ENCODE measurements at regions not wholly inside any gene's neighbourhood (a gene's known extent, or its start where the extent isn't known, plus 50 kb on each side); places are given as distances from the start of the nearest gene placed in this dataset.

- TF ChIP-seq, protein P1, sequence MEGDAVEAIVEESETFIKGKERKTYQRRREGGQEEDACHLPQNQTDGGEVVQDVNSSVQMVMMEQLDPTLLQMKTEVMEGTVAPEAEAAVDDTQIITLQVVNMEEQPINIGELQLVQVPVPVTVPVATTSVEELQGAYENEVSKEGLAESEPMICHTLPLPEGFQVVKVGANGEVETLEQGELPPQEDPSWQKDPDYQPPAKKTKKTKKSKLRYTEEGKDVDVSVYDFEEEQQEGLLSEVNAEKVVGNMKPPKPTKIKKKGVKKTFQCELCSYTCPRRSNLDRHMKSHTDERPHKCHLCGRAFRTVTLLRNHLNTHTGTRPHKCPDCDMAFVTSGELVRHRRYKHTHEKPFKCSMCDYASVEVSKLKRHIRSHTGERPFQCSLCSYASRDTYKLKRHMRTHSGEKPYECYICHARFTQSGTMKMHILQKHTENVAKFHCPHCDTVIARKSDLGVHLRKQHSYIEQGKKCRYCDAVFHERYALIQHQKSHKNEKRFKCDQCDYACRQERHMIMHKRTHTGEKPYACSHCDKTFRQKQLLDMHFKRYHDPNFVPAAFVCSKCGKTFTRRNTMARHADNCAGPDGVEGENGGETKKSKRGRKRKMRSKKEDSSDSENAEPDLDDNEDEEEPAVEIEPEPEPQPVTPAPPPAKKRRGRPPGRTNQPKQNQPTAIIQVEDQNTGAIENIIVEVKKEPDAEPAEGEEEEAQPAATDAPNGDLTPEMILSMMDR (IDR thresholded peaks at IDR 0.05; ENCODE audit: insufficient read depth, low read length): no peak
- no peak overlapping the region for H3K4me3 ChIP-seq (ENCODE audit: low read depth, low read length)
- no peak for DNase-seq (ENCODE audit: low read depth)
Measured at GRCh38 chr20:11271319-11271718, 597.5 kb upstream of the JAG1 start.

- no peak for DNase-seq (ENCODE audit: low read depth)
- TF ChIP-seq, protein P1 (IDR thresholded peaks at IDR 0.05; ENCODE audit: insufficient read depth, low read length): no peak
- H3K4me3 ChIP-seq (ENCODE audit: low read depth, low read length): no peak overlapping the region
Measured at GRCh38 chr20:11271920-11272594, 598.3 kb upstream of the JAG1 start.

- H3K4me3 ChIP-seq (ENCODE audit: low read depth, low read length): no peak overlapping the region
- DNase-seq (ENCODE audit: low read depth): peak; percentile 80
- TF ChIP-seq, protein P1 (IDR thresholded peaks at IDR 0.05; ENCODE audit: insufficient read depth, low read length): peak; percentile 41
Measured at GRCh38 chr20:11274141-11274594, 600.4 kb upstream of the JAG1 start.

DNA sequence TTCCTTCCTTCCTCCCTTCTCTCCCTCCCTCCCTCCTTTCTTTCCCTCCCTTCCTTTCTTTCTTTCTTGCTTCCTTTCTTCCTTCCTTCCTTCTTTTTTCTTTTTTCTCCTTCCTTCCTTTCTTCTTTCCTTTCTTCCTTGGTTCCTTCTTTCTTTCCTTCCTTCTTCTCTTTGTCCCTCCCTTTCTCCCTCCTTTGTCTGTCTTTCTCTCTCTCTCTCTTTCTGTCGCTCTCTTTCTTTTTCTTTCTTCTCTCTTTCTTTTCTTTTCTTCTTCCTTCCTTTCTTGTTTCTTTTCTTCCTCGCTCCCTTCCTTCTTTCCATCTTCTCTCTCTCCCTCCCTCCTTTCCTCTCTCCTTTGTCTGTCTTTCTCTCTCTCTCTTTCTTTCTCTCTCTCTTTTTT is 601.9 kb upstream of the JAG1 start:
- no peak overlapping the region for H3K4me3 ChIP-seq (ENCODE audit: low read depth, low read length)
- TF ChIP-seq, protein P1 (IDR thresholded peaks at IDR 0.05; ENCODE audit: insufficient read depth, low read length): no peak
- DNase-seq (ENCODE audit: low read depth): no peak

DNA sequence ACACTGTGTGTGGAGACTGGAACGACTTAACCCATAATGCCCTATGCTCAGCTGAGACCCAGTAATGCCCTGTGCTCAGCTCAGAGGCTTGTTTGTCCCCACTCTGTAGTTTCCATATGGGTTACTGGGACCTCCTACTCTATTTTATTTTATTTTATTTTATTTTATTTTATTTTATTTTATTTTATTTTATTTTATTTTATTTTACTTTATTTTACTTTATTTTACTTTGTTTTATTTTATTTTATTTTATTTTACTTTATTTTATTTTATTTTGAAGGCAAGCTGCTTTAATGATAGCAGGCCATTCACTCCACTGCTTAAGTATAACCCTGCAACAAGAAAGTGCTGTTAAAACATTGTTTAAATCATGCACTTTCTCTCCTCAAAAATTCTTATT is 603.4 kb upstream of the JAG1 start:
- no peak overlapping the region for H3K4me3 ChIP-seq (ENCODE audit: low read depth, low read length)
- DNase-seq (ENCODE audit: low read depth): no peak
- TF ChIP-seq, protein P1 (IDR thresholded peaks at IDR 0.05; ENCODE audit: insufficient read depth, low read length): no peak

GRCh38 chr20:11277858-11278257 is 604.1 kb upstream of the JAG1 start:
- no peak overlapping the region for H3K4me3 ChIP-seq (ENCODE audit: low read depth, low read length)
- DNase-seq (ENCODE audit: low read depth): no peak
- TF ChIP-seq, protein P1 (IDR thresholded peaks at IDR 0.05; ENCODE audit: insufficient read depth, low read length): no peak

- no peak for DNase-seq (ENCODE audit: low read depth)
- TF ChIP-seq, protein P1 (IDR thresholded peaks at IDR 0.05; ENCODE audit: insufficient read depth, low read length): no peak
- no peak overlapping the region for H3K4me3 ChIP-seq (ENCODE audit: low read depth, low read length)
Measured at GRCh38 chr20:11278461-11278860, 604.7 kb upstream of the JAG1 start.

Data from fibroblast of the aortic adventitia (primary cell).